PC-9 (cell line): ENCODE measurements at regions not wholly inside any gene's neighbourhood (a gene's known extent, or its start where the extent isn't known, plus 50 kb on each side); places are given as distances from the start of the nearest gene placed in this dataset.

ENCODE experiments used
- BruUV-seq: library from RNA; stranded (reverse); fragments of 400-500 nt; replicated peaks from 2 replicates; lab custom pipeline; 2021; lab: Mats Ljungman, UMichigan
- CTCF ChIA-PET: fragments of 300-600 bp; sonication (Branson Sonifier 250); formaldehyde crosslinking; loops from one replicate; lab custom pipeline; 2022; ENCODE audit warnings: antibody characterized with exemption; lab: Charles Lee
- POLR2A ChIA-PET: fragments of 300-600 bp; sonication (Branson Sonifier 250); formaldehyde crosslinking; loops from one replicate; lab custom pipeline; 2022; ENCODE audit warnings: antibody characterized with exemption; ENCODE audit not compliant: unreplicated experiment; lab: Charles Lee
- DNase-seq, 2 experiments: peaks; one replicate each; pipeline versions ENCODE4 v3.0.0 to v3.0.0-alpha.2; 2015 to 2022; ENCODE audit warnings: mixed read lengths in 1 of 2
- H2AFZ ChIP-seq: fragments of 200-600 bp; sonication (generic); 2 replicates; pipeline ENCODE4 v1.8.1; 2017; ENCODE audit warnings: antibody characterized with exemption
- H3F3A ChIP-seq: fragments of 200-600 bp; sonication (generic); 2 replicates; pipeline ENCODE4 v1.8.1; 2017; ENCODE audit warnings: antibody characterized with exemption, mild to moderate bottlenecking, low read depth; ENCODE audit not compliant: insufficient read depth
- H3K27ac ChIP-seq: fragments of 200-600 bp; sonication (generic); 2 replicates; pipeline ENCODE4 v1.6.1; 2016; ENCODE audit warnings: mixed run types
- H3K27me3 ChIP-seq: fragments of 200-600 bp; sonication (generic); 2 replicates; pipeline ENCODE4 v1.6.1; 2016; ENCODE audit warnings: low read depth, mixed run types; ENCODE audit not compliant: insufficient read depth
- H3K36me3 ChIP-seq: fragments of 200-600 bp; sonication (generic); 2 replicates; pipeline ENCODE4 v1.6.1; 2016; ENCODE audit warnings: low read depth, mixed run types
- H3K4me1 ChIP-seq: fragments of 200-600 bp; sonication (generic); replicated peaks from 2 replicates; pipeline ENCODE4 v1.6.1; 2016; ENCODE audit warnings: mixed run types; ENCODE audit not compliant: insufficient read depth
- H3K4me2 ChIP-seq: fragments of 200-600 bp; sonication (generic); 2 replicates; pipeline ENCODE4 v1.6.1; 2017; ENCODE audit warnings: mixed run types
- H3K4me3 ChIP-seq: fragments of 200-600 bp; sonication (generic); 2 replicates; pipeline ENCODE4 v1.6.1; 2016; ENCODE audit warnings: mixed run types
- H3K79me2 ChIP-seq: fragments of 200-600 bp; sonication (generic); 2 replicates; pipeline ENCODE4 v1.6.1; 2017; ENCODE audit warnings: low read depth, mixed run types
- H3K9me2 ChIP-seq: fragments of 200-600 bp; sonication (generic); 2 replicates; pipeline ENCODE4 v1.8.1; 2017; ENCODE audit warnings: mild to moderate bottlenecking; ENCODE audit not compliant: insufficient read depth
- H3K9me3 ChIP-seq: fragments of 200-600 bp; sonication (generic); 2 replicates; pipeline ENCODE4 v1.8.1; 2016; ENCODE audit warnings: low read depth; ENCODE audit not compliant: insufficient read depth
- H4K20me1 ChIP-seq: fragments of 200-600 bp; sonication (generic); 2 replicates; pipeline ENCODE4 v1.8.1; 2017; ENCODE audit not compliant: insufficient read depth
- EZH2 ChIP-seq: fragments of 200-600 bp; sonication (generic); IDR thresholded peaks from 2 replicates; pipeline ENCODE4 v1.8.0; 2017; ENCODE audit warnings: antibody characterized with exemption, low read depth
- intact Hi-C: fragments of 100-400 bp; cut with micrococcal nuclease; formaldehyde crosslinking; loops from one replicate; pipeline ENCODE4 v1.10.0; 2022; ENCODE audit not compliant: unreplicated experiment
- TF ChIP-seq, protein P1 (sequence below): fragments of 200-600 bp; sonication (generic); conservative IDR thresholded peaks from 2 replicates; pipeline ENCODE4 v1.6.1; 2017; ENCODE audit warnings: mixed run types, antibody characterized with exemption, mild to moderate bottlenecking, moderate library complexity

DNA sequence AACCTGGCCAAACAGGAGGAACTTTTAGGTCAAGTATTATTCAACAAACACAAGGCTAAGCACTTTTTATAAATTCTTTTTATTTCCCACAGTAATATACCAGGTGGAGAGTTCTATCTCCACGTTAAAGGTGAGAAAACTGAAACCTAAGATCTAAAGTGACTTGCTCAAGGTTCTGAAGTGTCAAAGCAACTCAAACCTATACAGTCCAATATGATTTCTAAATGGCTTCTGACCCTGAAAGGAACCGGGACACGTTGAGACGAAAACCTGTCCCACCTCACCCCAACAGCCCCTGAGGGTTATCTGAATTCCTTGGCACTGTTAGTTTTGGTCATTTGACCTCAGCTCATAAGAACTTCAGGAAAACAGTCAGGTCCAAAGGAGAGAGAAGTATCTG is 814.5 kb upstream of the LRATD1 start:
- ChIA-PET POLR2A (no interaction called here), CTCF (no interaction called here)
- Histone ChIP-seq H3K9me3 (no peaks in the 10 kb centered on the region), H3K4me1 (no peaks in the 10 kb centered on the region), H2AFZ (0 out of 2 replicates have a peak overlapping the region, but pooled peaks have one; percentile 44), H3K4me2 (no peak overlapping the region), H3K27me3 (no peaks in the 10 kb centered on the region), H3K27ac (no peak overlapping the region), H4K20me1 (no peaks in the 10 kb centered on the region), H3K79me2 (no peaks in the 10 kb centered on the region), H3K36me3 (no peaks in the 10 kb centered on the region), H3K4me3 (no peak overlapping the region), H3K9me2 (peaks cover 4% of the 10 kb centered on the region; the same call in 1 of the 2 replicates), H3F3A (no peaks in the 10 kb centered on the region)
- DNase-seq: no peak
- intact Hi-C loops: no loop called here
- TF ChIP-seq, protein P1, sequence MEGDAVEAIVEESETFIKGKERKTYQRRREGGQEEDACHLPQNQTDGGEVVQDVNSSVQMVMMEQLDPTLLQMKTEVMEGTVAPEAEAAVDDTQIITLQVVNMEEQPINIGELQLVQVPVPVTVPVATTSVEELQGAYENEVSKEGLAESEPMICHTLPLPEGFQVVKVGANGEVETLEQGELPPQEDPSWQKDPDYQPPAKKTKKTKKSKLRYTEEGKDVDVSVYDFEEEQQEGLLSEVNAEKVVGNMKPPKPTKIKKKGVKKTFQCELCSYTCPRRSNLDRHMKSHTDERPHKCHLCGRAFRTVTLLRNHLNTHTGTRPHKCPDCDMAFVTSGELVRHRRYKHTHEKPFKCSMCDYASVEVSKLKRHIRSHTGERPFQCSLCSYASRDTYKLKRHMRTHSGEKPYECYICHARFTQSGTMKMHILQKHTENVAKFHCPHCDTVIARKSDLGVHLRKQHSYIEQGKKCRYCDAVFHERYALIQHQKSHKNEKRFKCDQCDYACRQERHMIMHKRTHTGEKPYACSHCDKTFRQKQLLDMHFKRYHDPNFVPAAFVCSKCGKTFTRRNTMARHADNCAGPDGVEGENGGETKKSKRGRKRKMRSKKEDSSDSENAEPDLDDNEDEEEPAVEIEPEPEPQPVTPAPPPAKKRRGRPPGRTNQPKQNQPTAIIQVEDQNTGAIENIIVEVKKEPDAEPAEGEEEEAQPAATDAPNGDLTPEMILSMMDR: no peak
- TF ChIP-seq EZH2: no peak
- BruUV-seq: no TSS peak

DNA sequence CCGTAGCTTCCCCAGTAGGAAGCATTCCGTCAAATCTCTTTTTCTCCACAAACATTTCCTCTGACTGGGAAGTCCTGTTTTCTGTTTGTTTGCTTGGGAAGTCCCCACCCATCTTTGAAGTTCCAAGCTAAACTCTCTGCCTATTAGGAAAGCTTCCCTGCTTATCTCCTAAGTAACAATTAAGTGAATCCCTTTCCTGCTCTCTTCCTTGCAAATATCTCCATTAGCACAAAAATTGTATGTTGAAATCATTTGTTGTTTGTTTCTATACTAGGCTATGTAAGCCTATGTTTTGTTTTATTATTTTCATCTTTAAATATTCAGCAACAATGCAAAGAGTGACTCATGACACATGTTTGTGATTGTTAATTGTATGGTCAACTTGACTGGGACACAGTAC is 812.6 kb upstream of the LRATD1 start:
- H3K4me3 ChIP-seq: no peak overlapping the region
- no peaks in the 10 kb centered on the region for H3K9me3 ChIP-seq
- ChIA-PET CTCF (no interaction called here), POLR2A (no interaction called here)
- TF ChIP-seq EZH2: no peak
- TF ChIP-seq, protein P1: no peak
- no peak overlapping the region for H3K27ac ChIP-seq
- no peaks in the 10 kb centered on the region for H3K79me2 ChIP-seq
- H3K4me1 ChIP-seq: no peaks in the 10 kb centered on the region
- intact Hi-C loops: no loop called here
- BruUV-seq: no TSS peak
- H2AFZ ChIP-seq: no peak overlapping the region
- no peaks in the 10 kb centered on the region for H3F3A ChIP-seq
- H3K9me2 ChIP-seq: peaks cover 4% of the 10 kb centered on the region; the same call in 1 of the 2 replicates
- H3K36me3 ChIP-seq: no peaks in the 10 kb centered on the region
- DNase-seq: no peak
- H3K27me3 ChIP-seq: no peaks in the 10 kb centered on the region
- H4K20me1 ChIP-seq: no peaks in the 10 kb centered on the region
- H3K4me2 ChIP-seq: no peak overlapping the region

DNA sequence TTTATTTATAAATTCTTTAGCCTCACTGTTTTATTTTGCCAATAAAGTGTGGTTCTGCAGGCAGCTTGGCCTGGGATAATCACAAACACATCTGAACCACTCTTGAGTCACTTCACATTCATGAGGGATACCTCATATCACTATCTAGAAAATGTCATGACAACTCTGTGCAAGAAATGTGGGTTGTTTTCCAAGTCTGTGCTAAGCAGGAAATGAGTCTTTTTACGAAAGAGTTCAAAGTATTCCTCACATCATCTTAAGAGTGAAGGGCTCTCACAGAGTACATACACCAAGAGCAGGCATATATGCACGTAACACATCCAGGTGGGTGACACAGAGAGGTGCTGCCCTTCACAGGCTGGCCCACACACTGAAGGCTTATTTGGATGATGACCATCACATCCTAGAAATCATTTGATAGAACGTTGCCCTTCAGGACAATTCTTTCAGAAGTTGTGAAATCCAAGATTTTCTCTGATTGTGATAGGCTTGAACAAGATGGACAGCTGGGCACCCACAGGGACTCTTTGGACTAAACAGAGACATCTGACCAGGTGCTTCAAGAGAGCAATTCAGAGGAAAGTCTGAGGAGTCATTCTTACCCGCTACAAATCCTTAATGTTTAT is 811.1 kb upstream of the LRATD1 start:
- Histone ChIP-seq H3K27ac (no peak overlapping the region), H3K4me1 (no peaks in the 10 kb centered on the region), H3K79me2 (no peaks in the 10 kb centered on the region), H3F3A (no peaks in the 10 kb centered on the region), H4K20me1 (no peaks in the 10 kb centered on the region), H3K36me3 (no peaks in the 10 kb centered on the region), H3K4me3 (no peak overlapping the region), H2AFZ (no peak overlapping the region), H3K27me3 (no peaks in the 10 kb centered on the region), H3K9me3 (no peaks in the 10 kb centered on the region), H3K9me2 (peaks cover 4% of the 10 kb centered on the region; the same call in 1 of the 2 replicates), H3K4me2 (no peak overlapping the region)
- DNase-seq: no peak
- BruUV-seq: no TSS peak
- intact Hi-C loops: no loop called here
- ChIA-PET POLR2A (no interaction called here), CTCF (no interaction called here)
- TF ChIP-seq EZH2: no peak
- TF ChIP-seq, protein P1: no peak
